Endodermal cell (in vitro differentiated cells): ENCODE measurements at regions not wholly inside any gene's neighbourhood (a gene's known extent, or its start where the extent isn't known, plus 50 kb on each side); places are given as distances from the start of the nearest gene placed in this dataset.

Experiments
- DNase-seq: peaks from one replicate; pipeline ENCODE4 v3.0.0-alpha.2; 2017
- H3K27ac ChIP-seq: 2 replicates; pipeline ENCODE4 v1.5.1; 2013; ENCODE audit warnings: mild to moderate bottlenecking, low read depth, low read length, moderate library complexity
- H3K27me3 ChIP-seq: 2 replicates; pipeline ENCODE4 v1.6.1; 2013; ENCODE audit warnings: mild to moderate bottlenecking, low read length, moderate library complexity; ENCODE audit not compliant: insufficient read depth, control insufficient read depth, poor library complexity, severe bottlenecking
- H3K36me3 ChIP-seq: 2 replicates; pipeline ENCODE4 v1.7.0; 2013; ENCODE audit warnings: mild to moderate bottlenecking, low read length, moderate library complexity; ENCODE audit not compliant: control insufficient read depth, insufficient read depth
- H3K4me1 ChIP-seq: one replicate; pipeline ENCODE4 v1.7.0; 2013; ENCODE audit warnings: low read length; ENCODE audit not compliant: control insufficient read depth, insufficient read depth
- H3K4me3 ChIP-seq: 2 replicates; pipeline ENCODE4 v1.5.1; 2013; ENCODE audit warnings: mild to moderate bottlenecking, low read length, moderate library complexity
- H3K9ac ChIP-seq: 2 replicates; pipeline ENCODE4 v1.6.1; 2013; ENCODE audit warnings: mild to moderate bottlenecking, low read length, moderate library complexity; ENCODE audit not compliant: poor library complexity, severe bottlenecking; ENCODE audit errors: extremely low read depth
- H3K9me3 ChIP-seq: 2 replicates; pipeline ENCODE4 v1.6.1; 2013; ENCODE audit warnings: mild to moderate bottlenecking, low read length, moderate library complexity; ENCODE audit not compliant: control insufficient read depth
- H3K27ac Mint-ChIP-seq: 2 replicates; pipeline ENCODE4 v1.8.0; 2020; ENCODE audit warnings: mixed read lengths
- H3K27me3 Mint-ChIP-seq: 2 replicates; pipeline ENCODE4 v1.8.0; 2021; ENCODE audit warnings: mild to moderate bottlenecking, mixed read lengths; ENCODE audit not compliant: insufficient read depth
- H3K36me3 Mint-ChIP-seq: 2 replicates; pipeline ENCODE4 v1.8.0; 2020; ENCODE audit warnings: low read depth, mixed read lengths
- H3K4me1 Mint-ChIP-seq: 2 replicates; pipeline ENCODE4 v1.8.0; 2020; ENCODE audit warnings: mixed read lengths
- H3K4me3 Mint-ChIP-seq: 2 replicates; pipeline ENCODE4 v1.8.0; 2020; ENCODE audit warnings: mild to moderate bottlenecking, moderate library complexity, mixed read lengths
- H3K9me3 Mint-ChIP-seq: 2 replicates; pipeline ENCODE4 v1.8.0; 2020; ENCODE audit warnings: mild to moderate bottlenecking, mixed read lengths
- WGBS, 2 experiments: methylation state at CpG; one replicate each; pipeline versions ENCODE4 v1.1.5 to v1.1.7; 2013; ENCODE audit warnings: missing lambda C conversion rate in 2 of 2, mixed read lengths in 1 of 2; ENCODE audit not compliant: insufficient coverage in 1 of 2, insufficient read length in 1 of 2; 5-methylcytosine and 5-hydroxymethylcytosine counted together
- TF ChIP-seq, protein P1 (sequence below): fragments of 200-600 bp; sonication (generic); conservative IDR thresholded peaks from 2 replicates; pipeline ENCODE4 v1.5.0; 2021; ENCODE audit warnings: antibody characterized with exemption, mild to moderate bottlenecking

DNA sequence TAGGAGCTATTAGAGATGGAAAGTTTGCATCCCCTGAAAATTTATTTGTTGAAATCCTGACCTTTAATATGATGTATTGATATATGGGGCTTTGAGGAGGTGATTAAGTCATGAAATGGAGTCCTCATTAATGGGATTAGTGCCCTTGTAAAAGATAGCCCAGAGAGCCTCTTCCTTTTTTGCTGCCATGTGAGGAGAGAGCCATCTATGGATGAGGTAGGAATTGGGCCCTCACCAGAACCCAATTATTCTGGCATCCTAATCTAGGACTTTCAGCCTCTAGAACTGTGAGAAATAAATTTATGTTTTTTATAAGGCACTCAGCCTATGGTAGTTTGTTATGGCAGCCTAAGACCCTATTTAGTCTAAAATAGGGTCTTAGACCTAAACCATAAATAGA lies 250.2 kb upstream of the SLITRK1 start:
- no peak overlapping the region for H3K27ac Mint-ChIP-seq
- H3K4me1 ChIP-seq = no peaks in the 10 kb centered on the region
- H3K36me3 Mint-ChIP-seq = no peaks in the 10 kb centered on the region
- H3K27me3 ChIP-seq = no peaks in the 10 kb centered on the region
- no peak overlapping the region for H3K4me3 Mint-ChIP-seq
- TF ChIP-seq, protein P1, sequence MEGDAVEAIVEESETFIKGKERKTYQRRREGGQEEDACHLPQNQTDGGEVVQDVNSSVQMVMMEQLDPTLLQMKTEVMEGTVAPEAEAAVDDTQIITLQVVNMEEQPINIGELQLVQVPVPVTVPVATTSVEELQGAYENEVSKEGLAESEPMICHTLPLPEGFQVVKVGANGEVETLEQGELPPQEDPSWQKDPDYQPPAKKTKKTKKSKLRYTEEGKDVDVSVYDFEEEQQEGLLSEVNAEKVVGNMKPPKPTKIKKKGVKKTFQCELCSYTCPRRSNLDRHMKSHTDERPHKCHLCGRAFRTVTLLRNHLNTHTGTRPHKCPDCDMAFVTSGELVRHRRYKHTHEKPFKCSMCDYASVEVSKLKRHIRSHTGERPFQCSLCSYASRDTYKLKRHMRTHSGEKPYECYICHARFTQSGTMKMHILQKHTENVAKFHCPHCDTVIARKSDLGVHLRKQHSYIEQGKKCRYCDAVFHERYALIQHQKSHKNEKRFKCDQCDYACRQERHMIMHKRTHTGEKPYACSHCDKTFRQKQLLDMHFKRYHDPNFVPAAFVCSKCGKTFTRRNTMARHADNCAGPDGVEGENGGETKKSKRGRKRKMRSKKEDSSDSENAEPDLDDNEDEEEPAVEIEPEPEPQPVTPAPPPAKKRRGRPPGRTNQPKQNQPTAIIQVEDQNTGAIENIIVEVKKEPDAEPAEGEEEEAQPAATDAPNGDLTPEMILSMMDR = no peak
- H3K9me3 ChIP-seq = no peaks in the 10 kb centered on the region
- no peak overlapping the region for H3K9ac ChIP-seq
- H3K27me3 Mint-ChIP-seq = no peaks in the 10 kb centered on the region
- no peaks in the 10 kb centered on the region for H3K9me3 Mint-ChIP-seq
- H3K4me1 Mint-ChIP-seq = no peaks in the 10 kb centered on the region
- H3K4me3 ChIP-seq = no peak overlapping the region
- H3K27ac ChIP-seq = no peak overlapping the region
- no peaks in the 10 kb centered on the region for H3K36me3 ChIP-seq
- no peak for DNase-seq

DNA sequence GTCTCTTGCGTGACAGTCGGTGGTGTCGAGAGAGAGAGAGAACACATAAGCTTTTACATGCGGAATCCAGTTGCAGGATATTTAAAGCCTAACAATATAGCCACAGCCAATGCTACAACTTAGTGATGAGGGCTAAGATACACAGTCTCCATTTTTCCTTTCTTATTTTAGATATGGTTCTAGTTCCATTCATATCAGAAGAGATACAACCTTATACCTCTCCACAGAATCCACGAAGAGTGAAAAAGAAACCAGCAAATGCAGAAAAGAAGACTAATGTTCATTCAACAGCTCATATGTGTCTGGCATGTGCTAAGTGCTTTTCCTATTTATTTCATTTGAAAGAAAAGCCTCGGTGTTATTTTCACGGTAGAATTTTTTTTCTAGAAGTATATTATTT lies 249.0 kb upstream of the SLITRK1 start:
- TF ChIP-seq, protein P1 = no peak
- Histone ChIP-seq H3K27ac (no peak overlapping the region), H3K9me3 (no peaks in the 10 kb centered on the region), H3K4me3 (no peak overlapping the region), H3K36me3 (no peaks in the 10 kb centered on the region), H3K4me1 (no peaks in the 10 kb centered on the region), H3K9ac (no peak overlapping the region), H3K27me3 (no peaks in the 10 kb centered on the region)
- Mint-ChIP-seq H3K27me3 (no peaks in the 10 kb centered on the region), H3K27ac (no peak overlapping the region), H3K4me3 (no peak overlapping the region), H3K36me3 (no peaks in the 10 kb centered on the region), H3K9me3 (no peaks in the 10 kb centered on the region), H3K4me1 (no peaks in the 10 kb centered on the region)
- 86 to 96% methylated on average over 2 to 5 of the region's 7 CpGs for WGBS, 2 experiments
- DNase-seq = no peak

DNA sequence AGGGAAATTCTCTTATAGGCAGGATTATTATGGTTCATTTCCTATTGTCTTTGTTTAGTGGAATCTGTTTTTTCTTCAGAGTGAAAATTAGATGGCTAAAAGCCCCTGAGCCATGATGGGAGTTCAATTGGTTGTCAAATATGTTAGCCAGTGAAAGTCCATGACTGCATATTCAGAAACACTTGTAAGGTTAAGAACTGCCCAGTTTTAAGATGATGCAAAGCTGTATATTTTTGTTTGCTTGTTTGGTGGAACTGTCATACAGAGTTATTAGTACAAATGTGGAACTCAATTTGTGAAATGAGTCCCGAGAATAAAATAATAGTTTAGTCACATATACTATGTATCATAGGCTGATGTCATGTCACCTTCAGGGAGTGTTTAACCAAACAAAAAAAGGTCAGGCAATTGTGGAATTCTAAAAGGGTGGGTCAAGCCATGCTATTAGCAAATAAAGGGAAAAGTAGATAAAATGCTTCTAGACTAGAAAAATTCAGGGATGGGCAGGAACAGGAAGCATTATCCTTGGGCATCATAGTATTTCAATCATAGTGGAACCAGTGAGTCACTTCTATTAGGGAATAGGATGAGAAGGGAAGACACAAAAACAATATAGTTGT lies 248.3 kb upstream of the SLITRK1 start:
- Mint-ChIP-seq H3K27ac (no peak overlapping the region), H3K4me3 (no peak overlapping the region), H3K27me3 (no peaks in the 10 kb centered on the region), H3K36me3 (no peaks in the 10 kb centered on the region), H3K4me1 (no peaks in the 10 kb centered on the region), H3K9me3 (no peaks in the 10 kb centered on the region)
- TF ChIP-seq, protein P1 = no peak
- DNase-seq = no peak
- Histone ChIP-seq H3K9ac (no peak overlapping the region), H3K4me1 (no peaks in the 10 kb centered on the region), H3K36me3 (no peaks in the 10 kb centered on the region), H3K27ac (no peak overlapping the region), H3K9me3 (no peaks in the 10 kb centered on the region), H3K27me3 (no peaks in the 10 kb centered on the region), H3K4me3 (no peak overlapping the region)
- WGBS, 2 experiments = no CpG with 5 or more reads among the region's 1 CpG
